ENCODE measurements at regions not wholly inside any gene's neighbourhood (a gene's known extent, or its start where the extent isn't known, plus 50 kb on each side); places are given as distances from the start of the nearest gene placed in this dataset.

GRCh38 chr18:7381307-7381706, 150.4 kb downstream of the LRRC30 start:
- TF ChIP-seq MYC (IDR thresholded peaks at IDR 0.05; ENCODE audit: low read depth, low read length) (no peak), CTCF (IDR thresholded peaks at IDR 0.05; ENCODE audit: low read depth, low read length) (no peak), POLR2A (IDR thresholded peaks at IDR 0.05; ENCODE audit: extremely low read depth, insufficient read length) (no peak), MAX (IDR thresholded peaks at IDR 0.05; ENCODE audit: low read depth, low read length) (no peak)
- no peak for DNase-seq (ENCODE audit: low read depth)
- no peak overlapping the region for H3K4me3 ChIP-seq (ENCODE audit: low read depth, low read length)

- no peak overlapping the region for H3K4me3 ChIP-seq (ENCODE audit: low read depth, low read length)
- no peak for TF ChIP-seq MAX (IDR thresholded peaks at IDR 0.05; ENCODE audit: low read depth, low read length)
- DNase-seq (ENCODE audit: low read depth): no peak
Measured at GRCh38 chr18:7382328-7383001, 151.6 kb downstream of the LRRC30 start.

GRCh38 chr18:7383002-7383980, 152.4 kb downstream of the LRRC30 start:
- no peak for DNase-seq (ENCODE audit: low read depth)
- no peak overlapping the region for H3K4me3 ChIP-seq (ENCODE audit: low read depth, low read length)
- TF ChIP-seq POLR2A (IDR thresholded peaks at IDR 0.05; ENCODE audit: extremely low read depth, insufficient read length): no peak
- TF ChIP-seq CTCF (IDR thresholded peaks at IDR 0.05; ENCODE audit: low read depth, low read length): no peak
- no peak for TF ChIP-seq MYC (IDR thresholded peaks at IDR 0.05; ENCODE audit: low read depth, low read length)
- TF ChIP-seq MAX (IDR thresholded peaks at IDR 0.05; ENCODE audit: low read depth, low read length): no peak

GRCh38 chr18:7388741-7389140, 157.9 kb downstream of the LRRC30 start:
- no peak for DNase-seq (ENCODE audit: low read depth)
- no peak for TF ChIP-seq MAX (IDR thresholded peaks at IDR 0.05; ENCODE audit: low read depth, low read length)
- no peak for TF ChIP-seq MYC (IDR thresholded peaks at IDR 0.05; ENCODE audit: low read depth, low read length)
- no peak for TF ChIP-seq CTCF (IDR thresholded peaks at IDR 0.05; ENCODE audit: low read depth, low read length)
- TF ChIP-seq POLR2A (IDR thresholded peaks at IDR 0.05; ENCODE audit: extremely low read depth, insufficient read length): no peak
- no peak overlapping the region for H3K4me3 ChIP-seq (ENCODE audit: low read depth, low read length)

- DNase-seq (ENCODE audit: low read depth): no peak
- TF ChIP-seq MYC (IDR thresholded peaks at IDR 0.05; ENCODE audit: low read depth, low read length) (no peak), POLR2A (IDR thresholded peaks at IDR 0.05; ENCODE audit: extremely low read depth, insufficient read length) (no peak), MAX (IDR thresholded peaks at IDR 0.05; ENCODE audit: low read depth, low read length) (no peak), CTCF (IDR thresholded peaks at IDR 0.05; ENCODE audit: low read depth, low read length) (no peak)
- no peak overlapping the region for H3K4me3 ChIP-seq (ENCODE audit: low read depth, low read length)
Measured at GRCh38 chr18:7390731-7391492, 160.0 kb downstream of the LRRC30 start.
